Mammary epithelial cell (primary cell): ENCODE measurements at regions not wholly inside any gene's neighbourhood (a gene's known extent, or its start where the extent isn't known, plus 50 kb on each side); places are given as distances from the start of the nearest gene placed in this dataset.

Experiments
- EZH2 ChIP-seq: IDR thresholded peaks from 2 replicates; pipeline ENCODE4 v1.6.1; 2012; ENCODE audit warnings: low read length, inconsistent platforms, borderline replicate concordance
- TF ChIP-seq, protein P1 (sequence below), 2 donors: IDR thresholded peaks in 1 of 2; conservative IDR thresholded peaks in 1 of 2; 2 replicates each; pipeline ENCODE4 v1.5.1; 2011 to 2012; ENCODE audit warnings: inconsistent platforms in 2 of 2, low read length in 2 of 2, mild to moderate bottlenecking in 2 of 2, control low read depth in 1 of 2, low read depth in 1 of 2; ENCODE audit not compliant: insufficient read depth in 1 of 2; ENCODE audit errors: extremely low read depth in 1 of 2

DNA sequence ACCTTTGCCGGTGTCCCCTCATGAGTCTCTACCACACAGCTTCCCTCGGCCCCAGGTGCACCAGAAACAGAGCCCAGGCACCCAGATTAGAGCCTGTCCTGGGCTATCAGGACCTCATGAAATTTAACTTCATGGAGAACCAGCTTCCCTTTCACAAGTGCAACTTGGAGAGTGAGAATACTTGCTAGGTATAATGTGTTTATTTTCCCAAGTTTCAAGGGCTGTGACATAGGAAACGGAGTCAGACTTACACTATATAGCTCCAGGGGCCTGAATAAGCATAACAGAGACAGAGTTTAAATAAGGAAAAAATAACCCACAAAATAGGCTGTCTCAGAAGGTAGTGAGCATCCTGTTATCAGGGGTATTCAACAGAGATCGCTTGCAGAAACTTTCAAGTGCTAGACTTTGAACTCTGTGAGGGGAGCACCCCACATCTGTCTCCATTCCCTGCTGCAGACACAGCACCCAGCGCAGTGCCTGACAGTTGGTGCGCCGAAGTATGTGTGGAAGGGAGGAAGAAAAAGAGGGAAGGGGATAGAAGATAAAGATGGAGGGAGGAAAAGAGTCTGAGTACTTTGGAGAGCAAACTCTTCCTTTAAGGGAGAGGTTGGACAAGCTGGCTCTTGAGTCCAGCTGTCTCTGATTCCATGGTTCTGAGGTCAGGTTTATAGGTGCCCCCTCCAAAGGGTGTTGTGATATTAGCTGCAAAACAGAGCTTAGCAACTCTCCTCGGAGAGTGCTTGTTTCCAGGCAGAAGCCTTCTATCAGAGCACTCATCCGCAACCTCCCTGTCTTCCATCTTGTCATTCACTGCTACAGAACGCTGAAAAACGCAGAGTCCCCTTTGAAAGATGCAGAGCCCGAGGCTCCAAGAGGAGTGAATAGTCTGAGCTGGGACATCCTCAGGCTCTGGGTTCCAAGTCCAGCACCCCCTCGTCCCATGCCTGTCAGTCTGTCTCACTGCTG, 84.8 kb downstream of the CPN2 start:
- TF ChIP-seq, protein P1, sequence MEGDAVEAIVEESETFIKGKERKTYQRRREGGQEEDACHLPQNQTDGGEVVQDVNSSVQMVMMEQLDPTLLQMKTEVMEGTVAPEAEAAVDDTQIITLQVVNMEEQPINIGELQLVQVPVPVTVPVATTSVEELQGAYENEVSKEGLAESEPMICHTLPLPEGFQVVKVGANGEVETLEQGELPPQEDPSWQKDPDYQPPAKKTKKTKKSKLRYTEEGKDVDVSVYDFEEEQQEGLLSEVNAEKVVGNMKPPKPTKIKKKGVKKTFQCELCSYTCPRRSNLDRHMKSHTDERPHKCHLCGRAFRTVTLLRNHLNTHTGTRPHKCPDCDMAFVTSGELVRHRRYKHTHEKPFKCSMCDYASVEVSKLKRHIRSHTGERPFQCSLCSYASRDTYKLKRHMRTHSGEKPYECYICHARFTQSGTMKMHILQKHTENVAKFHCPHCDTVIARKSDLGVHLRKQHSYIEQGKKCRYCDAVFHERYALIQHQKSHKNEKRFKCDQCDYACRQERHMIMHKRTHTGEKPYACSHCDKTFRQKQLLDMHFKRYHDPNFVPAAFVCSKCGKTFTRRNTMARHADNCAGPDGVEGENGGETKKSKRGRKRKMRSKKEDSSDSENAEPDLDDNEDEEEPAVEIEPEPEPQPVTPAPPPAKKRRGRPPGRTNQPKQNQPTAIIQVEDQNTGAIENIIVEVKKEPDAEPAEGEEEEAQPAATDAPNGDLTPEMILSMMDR (conservative IDR thresholded peaks at IDR 0.05 in 1 of 2, IDR thresholded peaks at IDR 0.05 in 1 of 2; ENCODE audit: extremely low read depth in 1 of 2, insufficient read depth in 1 of 2, low read depth in 1 of 2, low read length in 2 of 2): no peak
- TF ChIP-seq EZH2: no peak
